ENCODE measurements at regions not wholly inside any gene's neighbourhood (a gene's known extent, or its start where the extent isn't known, plus 50 kb on each side); places are given as distances from the start of the nearest gene placed in this dataset.

- TF ChIP-seq HNF4G (IDR thresholded peaks at IDR 0.05) (no peak), GABPA (IDR thresholded peaks at IDR 0.05 in 1 of 2, conservative IDR thresholded peaks at IDR 0.05 in 1 of 2) (no peak), YY1 (IDR thresholded peaks at IDR 0.05) (no peak), FOXA1 (IDR thresholded peaks at IDR 0.05) (no peak), SP1 (IDR thresholded peaks at IDR 0.05) (no peak), EGR1 (IDR thresholded peaks at IDR 0.05; ENCODE audit: low read depth in 2 of 2) (no peak), RXRA (IDR thresholded peaks at IDR 0.05) (no peak), ATF3 (IDR thresholded peaks at IDR 0.05) (no peak), RAD21 (IDR thresholded peaks at IDR 0.05) (no peak), TAF1 (conservative IDR thresholded peaks at IDR 0.05) (no peak), FOXA2 (IDR thresholded peaks at IDR 0.05) (no peak), CTCF (IDR thresholded peaks at IDR 0.05; ENCODE audit: low read depth, low read length, missing input control) (no peak), ZBTB33 (IDR thresholded peaks at IDR 0.05) (no peak)
- Histone ChIP-seq H3K27me3 (ENCODE audit: control insufficient read depth in 4 of 4, insufficient read depth in 4 of 4, low read length in 3 of 4) (no peaks in the 10 kb centered on the region), H3K9me3 (ENCODE audit: control insufficient read depth in 4 of 4, low read length in 3 of 4) (no peaks in the 10 kb centered on the region), H3K36me3 (ENCODE audit: control insufficient read depth in 4 of 4, insufficient read depth in 3 of 4, low read depth in 1 of 4, low read length in 3 of 4) (no peaks in the 10 kb centered on the region), H3K4me3 (ENCODE audit: low read depth in 1 of 3, low read length in 3 of 3) (no peak overlapping the region), H3K9ac (ENCODE audit: low read depth in 1 of 2, low read length in 2 of 2) (no peak overlapping the region), H3K27ac (ENCODE audit: low read depth in 1 of 2, low read length in 2 of 2) (no peak overlapping the region), H3K4me1 (ENCODE audit: control insufficient read depth in 4 of 4, insufficient read depth in 4 of 4, low read length in 3 of 4) (no peaks in the 10 kb centered on the region)
- no peak for DNase-seq (ENCODE audit: low spot score)
- WGBS, result 70% methylated on average over 1 of the region's 1 CpG
Observed at GRCh38 chr11:39806652-39807051, 1652.8 kb downstream of the LRRC4C start.

GRCh38 chr11:39804271-39804670 lies 1655.2 kb downstream of the LRRC4C start:
- no peaks in the 10 kb centered on the region for H3K27me3 ChIP-seq (ENCODE audit: control insufficient read depth in 4 of 4, insufficient read depth in 4 of 4, low read length in 3 of 4)
- no peak overlapping the region for H3K4me3 ChIP-seq (ENCODE audit: low read depth in 1 of 3, low read length in 3 of 3)
- H3K4me1 ChIP-seq (ENCODE audit: control insufficient read depth in 4 of 4, insufficient read depth in 4 of 4, low read length in 3 of 4), result no peaks in the 10 kb centered on the region
- TF ChIP-seq HNF4A (conservative IDR thresholded peaks at IDR 0.05) (no peak), RAD21 (IDR thresholded peaks at IDR 0.05) (no peak), FOXA2 (IDR thresholded peaks at IDR 0.05) (no peak), CTCF (IDR thresholded peaks at IDR 0.05; ENCODE audit: low read depth, low read length, missing input control) (no peak), SP1 (IDR thresholded peaks at IDR 0.05) (no peak), GABPA (IDR thresholded peaks at IDR 0.05 in 1 of 2, conservative IDR thresholded peaks at IDR 0.05 in 1 of 2) (no peak), TAF1 (conservative IDR thresholded peaks at IDR 0.05) (no peak), ZBTB33 (IDR thresholded peaks at IDR 0.05) (no peak), MAX (IDR thresholded peaks at IDR 0.05) (no peak), REST (IDR thresholded peaks at IDR 0.05) (no peak), JUND (IDR thresholded peaks at IDR 0.05) (no peak), HNF4G (IDR thresholded peaks at IDR 0.05) (no peak), ATF3 (IDR thresholded peaks at IDR 0.05) (no peak), EGR1 (IDR thresholded peaks at IDR 0.05; ENCODE audit: low read depth in 2 of 2) (no peak), FOXA1 (IDR thresholded peaks at IDR 0.05) (no peak), YY1 (IDR thresholded peaks at IDR 0.05) (no peak)
- H3K27ac ChIP-seq (ENCODE audit: low read depth in 1 of 2, low read length in 2 of 2), result no peak overlapping the region
- no peak overlapping the region for H3K9ac ChIP-seq (ENCODE audit: low read depth in 1 of 2, low read length in 2 of 2)
- no peaks in the 10 kb centered on the region for H3K9me3 ChIP-seq (ENCODE audit: control insufficient read depth in 4 of 4, low read length in 3 of 4)
- no peaks in the 10 kb centered on the region for H3K36me3 ChIP-seq (ENCODE audit: control insufficient read depth in 4 of 4, insufficient read depth in 3 of 4, low read depth in 1 of 4, low read length in 3 of 4)
- no peak for DNase-seq (ENCODE audit: low spot score)

Data from liver (tissue), 8 donors.